Suprapubic skin (tissue), 4 donors: ENCODE measurements at regions not wholly inside any gene's neighbourhood (a gene's known extent, or its start where the extent isn't known, plus 50 kb on each side); places are given as distances from the start of the nearest gene placed in this dataset.

Source experiments
- DNase-seq, 2 donors: peaks; one replicate each; pipeline ENCODE4 v3.0.0-alpha.2; 2019; ENCODE audit warnings: low spot score in 2 of 2
- H3K27ac ChIP-seq: fragments of 200-600 bp; sonication (generic); one replicate; pipeline ENCODE4 v1.5.1; 2019
- H3K27me3 ChIP-seq: fragments of 200-600 bp; sonication (generic); one replicate; pipeline ENCODE4 v1.5.1; 2019
- H3K36me3 ChIP-seq: fragments of 200-600 bp; sonication (generic); one replicate; pipeline ENCODE4 v1.5.1; 2019
- H3K4me1 ChIP-seq: fragments of 200-600 bp; sonication (generic); one replicate; pipeline ENCODE4 v1.5.1; 2019
- H3K4me3 ChIP-seq: fragments of 200-600 bp; sonication (generic); one replicate; pipeline ENCODE4 v1.5.1; 2019; ENCODE audit warnings: mild to moderate bottlenecking
- H3K9me3 ChIP-seq: fragments of 200-600 bp; sonication (generic); one replicate; pipeline ENCODE4 v1.5.1; 2019
- EP300 ChIP-seq: sonication (generic); formaldehyde crosslinking; IDR thresholded peaks from one replicate; pipeline ENCODE4 v1.6.1; 2017; ENCODE audit warnings: antibody characterized with exemption
- POLR2A ChIP-seq, 2 donors: fragments of 450-650 bp; IDR thresholded peaks; one replicate each; pipeline ENCODE4 v1.6.1; 2017; ENCODE audit warnings: antibody characterized with exemption in 2 of 2, mild to moderate bottlenecking in 2 of 2, moderate library complexity in 2 of 2
- POLR2AphosphoS5 ChIP-seq, 3 donors: sonication (generic); formaldehyde crosslinking; IDR thresholded peaks; one replicate each; pipeline ENCODE4 v1.6.1; 2017; ENCODE audit warnings: antibody characterized with exemption in 3 of 3
- WGBS: methylation state at CpG from one replicate; pipeline ENCODE4 v1.1.5; 2018; 5-methylcytosine and 5-hydroxymethylcytosine counted together
- TF ChIP-seq, protein P1 (sequence below), 2 donors: fragments of 200-600 bp in 1 of 2; fragments of 450-650 bp in 1 of 2; sonication (generic) in 1 of 2; IDR thresholded peaks; one replicate each; pipeline ENCODE4 v1.5.1; 2016 to 2019; ENCODE audit warnings: antibody characterized with exemption in 2 of 2, mild to moderate bottlenecking in 1 of 2, moderate library complexity in 1 of 2

DNA sequence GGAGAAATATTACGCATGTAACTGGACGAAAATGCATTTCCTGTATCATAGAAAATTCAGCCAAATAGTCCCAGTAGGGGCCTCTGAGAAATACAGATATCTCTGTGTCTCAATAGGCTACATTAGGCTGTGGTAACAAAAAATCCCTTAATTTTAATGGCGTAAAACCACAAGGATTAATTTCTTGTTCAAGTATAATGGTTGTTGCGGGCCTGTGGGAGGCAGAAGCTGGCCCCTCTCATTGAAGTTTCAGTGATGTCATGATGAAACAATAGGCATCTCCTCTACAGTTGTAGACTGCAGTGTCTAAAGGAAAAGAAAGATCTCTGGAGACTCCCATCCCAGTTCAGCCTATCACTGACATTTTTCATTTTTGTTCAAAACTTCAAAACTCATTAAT lies 1625.6 kb upstream of the C9orf72 start:
- Histone ChIP-seq H3K27ac (no peak overlapping the region), H3K4me1 (no peaks in the 10 kb centered on the region), H3K36me3 (no peaks in the 10 kb centered on the region), H3K4me3 (no peak overlapping the region), H3K9me3 (no peaks in the 10 kb centered on the region), H3K27me3 (no peaks in the 10 kb centered on the region)
- no peak for TF ChIP-seq POLR2A (IDR thresholded peaks at IDR 0.05)
- no peak for TF ChIP-seq POLR2AphosphoS5 (IDR thresholded peaks at IDR 0.05)
- no peak for TF ChIP-seq EP300
- TF ChIP-seq, protein P1, sequence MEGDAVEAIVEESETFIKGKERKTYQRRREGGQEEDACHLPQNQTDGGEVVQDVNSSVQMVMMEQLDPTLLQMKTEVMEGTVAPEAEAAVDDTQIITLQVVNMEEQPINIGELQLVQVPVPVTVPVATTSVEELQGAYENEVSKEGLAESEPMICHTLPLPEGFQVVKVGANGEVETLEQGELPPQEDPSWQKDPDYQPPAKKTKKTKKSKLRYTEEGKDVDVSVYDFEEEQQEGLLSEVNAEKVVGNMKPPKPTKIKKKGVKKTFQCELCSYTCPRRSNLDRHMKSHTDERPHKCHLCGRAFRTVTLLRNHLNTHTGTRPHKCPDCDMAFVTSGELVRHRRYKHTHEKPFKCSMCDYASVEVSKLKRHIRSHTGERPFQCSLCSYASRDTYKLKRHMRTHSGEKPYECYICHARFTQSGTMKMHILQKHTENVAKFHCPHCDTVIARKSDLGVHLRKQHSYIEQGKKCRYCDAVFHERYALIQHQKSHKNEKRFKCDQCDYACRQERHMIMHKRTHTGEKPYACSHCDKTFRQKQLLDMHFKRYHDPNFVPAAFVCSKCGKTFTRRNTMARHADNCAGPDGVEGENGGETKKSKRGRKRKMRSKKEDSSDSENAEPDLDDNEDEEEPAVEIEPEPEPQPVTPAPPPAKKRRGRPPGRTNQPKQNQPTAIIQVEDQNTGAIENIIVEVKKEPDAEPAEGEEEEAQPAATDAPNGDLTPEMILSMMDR (IDR thresholded peaks at IDR 0.05), result no peak
- WGBS, result 77% methylated on average over 4 of the region's 4 CpGs
- DNase-seq, result no peak

DNA sequence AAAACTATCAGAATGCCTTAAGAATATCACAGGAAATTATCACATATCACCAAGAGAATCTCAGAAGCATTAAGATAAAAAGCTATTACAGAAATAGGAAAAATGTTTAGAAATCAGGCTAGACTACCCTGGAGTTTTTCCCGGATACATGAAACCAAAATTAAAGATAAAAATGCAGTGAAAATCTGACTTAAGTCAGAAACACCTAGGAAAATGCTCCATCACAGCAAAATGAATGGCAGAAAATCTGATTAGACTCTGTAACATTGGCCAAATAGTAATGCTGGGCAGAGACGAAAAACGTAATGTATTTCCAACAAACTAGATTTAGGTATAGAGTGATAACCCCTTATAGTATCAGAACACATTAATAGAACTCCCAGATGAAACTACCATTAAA lies 1626.7 kb upstream of the C9orf72 start:
- no peak overlapping the region for H3K4me3 ChIP-seq
- DNase-seq, result no peak
- 60% methylated on average over 3 of the region's 3 CpGs for WGBS
- no peaks in the 10 kb centered on the region for H3K36me3 ChIP-seq
- no peaks in the 10 kb centered on the region for H3K9me3 ChIP-seq
- no peaks in the 10 kb centered on the region for H3K4me1 ChIP-seq
- no peak overlapping the region for H3K27ac ChIP-seq
- no peak for TF ChIP-seq EP300
- TF ChIP-seq, protein P1 (IDR thresholded peaks at IDR 0.05), result no peak
- TF ChIP-seq POLR2A (IDR thresholded peaks at IDR 0.05), result no peak
- TF ChIP-seq POLR2AphosphoS5 (IDR thresholded peaks at IDR 0.05), result no peak
- no peaks in the 10 kb centered on the region for H3K27me3 ChIP-seq

DNA sequence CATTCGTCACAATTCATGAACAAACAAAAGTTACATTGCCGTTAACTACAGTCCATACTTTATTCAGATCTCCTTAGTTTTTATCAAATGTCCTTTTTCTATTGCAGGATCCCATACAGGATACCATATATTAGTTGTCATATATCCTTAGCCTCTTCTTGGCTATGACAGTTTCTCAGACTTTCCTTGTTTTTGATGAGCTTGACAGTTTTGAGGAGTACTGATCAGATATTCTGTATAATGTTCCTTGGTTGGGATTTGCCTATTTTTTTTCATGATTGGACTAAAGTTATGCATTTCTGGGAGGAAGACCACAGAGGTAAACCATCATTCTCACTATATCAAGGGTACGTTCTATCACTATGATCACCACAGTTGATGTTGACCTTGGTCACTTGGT lies 1627.4 kb upstream of the C9orf72 start:
- Histone ChIP-seq H3K36me3 (no peaks in the 10 kb centered on the region), H3K27ac (no peak overlapping the region), H3K4me3 (no peak overlapping the region), H3K4me1 (no peaks in the 10 kb centered on the region), H3K9me3 (no peaks in the 10 kb centered on the region), H3K27me3 (no peaks in the 10 kb centered on the region)
- TF ChIP-seq POLR2AphosphoS5 (IDR thresholded peaks at IDR 0.05), result no peak
- no peak for TF ChIP-seq POLR2A (IDR thresholded peaks at IDR 0.05)
- TF ChIP-seq, protein P1 (IDR thresholded peaks at IDR 0.05), result no peak
- TF ChIP-seq EP300, result no peak
- 93% methylated on average over 3 of the region's 3 CpGs for WGBS
- DNase-seq, result no peak

DNA sequence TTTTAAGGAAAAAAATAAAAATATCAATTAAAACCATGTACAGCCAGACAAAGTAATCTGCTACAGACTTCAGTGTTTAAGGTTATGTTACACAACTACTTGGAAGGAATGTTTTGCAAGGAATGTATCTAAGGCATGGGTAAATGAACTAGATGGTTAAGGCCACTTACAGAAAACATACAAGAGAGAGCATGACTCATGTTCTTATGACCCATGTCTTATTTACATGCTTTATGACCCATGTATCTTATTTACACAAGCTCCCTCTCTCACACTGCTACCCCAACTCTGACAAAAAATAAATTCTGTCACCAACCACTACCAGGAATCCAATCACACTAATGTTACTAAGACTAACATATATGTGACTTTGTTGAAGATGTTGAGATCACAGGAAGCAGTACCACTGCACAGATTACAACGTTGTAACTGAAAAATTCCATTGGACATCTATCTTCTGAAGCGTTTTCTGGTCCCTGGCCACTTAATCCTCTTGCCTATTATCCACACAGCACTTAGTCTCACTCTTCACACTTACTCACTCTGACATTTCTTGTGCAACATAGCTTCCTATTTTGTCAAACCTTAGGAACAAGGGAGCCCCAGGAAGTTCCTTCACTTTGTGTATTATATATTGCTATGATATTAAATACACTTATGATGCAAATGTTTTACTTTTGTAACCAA lies 1630.1 kb upstream of the C9orf72 start:
- Histone ChIP-seq H3K27me3 (no peaks in the 10 kb centered on the region), H3K4me1 (no peaks in the 10 kb centered on the region), H3K9me3 (no peaks in the 10 kb centered on the region), H3K4me3 (no peak overlapping the region), H3K27ac (no peak overlapping the region), H3K36me3 (no peaks in the 10 kb centered on the region)
- no peak for DNase-seq
- no peak for TF ChIP-seq EP300
- WGBS, result 47% methylated on average over 2 of the region's 2 CpGs

DNA sequence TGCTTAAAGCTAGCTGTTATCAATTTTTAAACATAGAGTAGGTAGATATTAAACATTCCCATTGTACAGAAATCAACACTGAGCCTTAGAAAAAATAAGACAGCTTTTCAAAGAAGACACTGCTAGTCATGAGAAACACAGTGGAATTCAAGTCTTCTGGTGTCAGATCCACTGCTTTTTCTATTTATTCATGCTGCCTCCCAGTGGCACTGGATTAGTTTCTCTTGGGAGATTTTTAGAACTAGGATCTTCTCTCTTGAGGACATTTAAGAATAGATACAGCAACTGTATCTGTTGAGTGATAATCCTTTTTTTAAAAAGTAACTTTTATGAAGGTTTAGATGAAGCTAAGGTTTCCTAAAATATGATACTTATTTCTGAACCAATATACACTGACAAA lies 1635.4 kb upstream of the C9orf72 start:
- no peak overlapping the region for H3K4me3 ChIP-seq
- H3K27ac ChIP-seq, result no peak overlapping the region
- H3K9me3 ChIP-seq, result no peaks in the 10 kb centered on the region
- H3K36me3 ChIP-seq, result no peaks in the 10 kb centered on the region
- peaks cover 19% of the 10 kb centered on the region for H3K4me1 ChIP-seq
- DNase-seq, result no peak
- TF ChIP-seq POLR2AphosphoS5 (IDR thresholded peaks at IDR 0.05), result no peak
- TF ChIP-seq, protein P1 (IDR thresholded peaks at IDR 0.05), result no peak
- TF ChIP-seq EP300, result no peak
- TF ChIP-seq POLR2A (IDR thresholded peaks at IDR 0.05), result no peak
- H3K27me3 ChIP-seq, result peaks cover 24% of the 10 kb centered on the region
